ENCODE measurements at regions not wholly inside any gene's neighbourhood (a gene's known extent, or its start where the extent isn't known, plus 50 kb on each side); places are given as distances from the start of the nearest gene placed in this dataset.
"Not testable (repeated sequence)": the region's sequence is repeated elsewhere in the genome, so short reads cannot be mapped to it uniquely, and the experiment has no call there.

DNA sequence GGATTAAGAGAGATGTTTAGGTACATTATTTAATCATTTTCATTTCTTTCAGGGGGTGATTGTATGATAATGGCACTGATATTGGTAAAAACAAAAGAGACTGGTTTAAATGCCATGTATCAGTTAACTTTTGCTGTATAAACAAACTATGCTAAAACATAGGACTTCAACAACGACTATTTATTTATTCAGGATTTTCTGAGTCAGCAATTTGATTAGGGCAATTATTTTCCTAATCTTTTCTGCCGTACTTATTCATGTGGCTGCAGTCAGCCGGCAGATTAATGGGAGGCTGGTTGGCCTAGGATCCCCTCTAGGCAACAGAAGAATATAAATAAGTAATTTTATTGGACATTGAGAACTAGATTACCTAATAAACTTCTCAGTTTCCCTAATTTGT is 661.7 kb upstream of the RAG2 start:
- H3K4me2 ChIP-seq (ENCODE audit: unreplicated experiment) = no peak overlapping the region
- H3K79me2 ChIP-seq (ENCODE audit: insufficient read depth) = no peaks in the 10 kb centered on the region
- H3K27me3 ChIP-seq (replicated peaks; ENCODE audit: insufficient read depth) = no peaks in the 10 kb centered on the region
- no peaks in the 10 kb centered on the region for H3K9me3 ChIP-seq (ENCODE audit: low read depth)
- H3K9ac ChIP-seq = no peak overlapping the region
- in situ Hi-C loops (cut with MboI) = no loop called here
- no peaks in the 10 kb centered on the region for H4K20me1 ChIP-seq (ENCODE audit: insufficient read depth)
- no peak for DNase-seq
- no peaks in the 10 kb centered on the region for H3K36me3 ChIP-seq (ENCODE audit: low read depth)
- 21 to 25% methylated on average over 3 of the region's 3 CpGs for WGBS, 2 experiments (ENCODE audit: low coverage in 1 of 2, low lambda C conversion rate in 2 of 2, missing lambda C conversion rate in 2 of 2)
- no peak overlapping the region for H2AFZ ChIP-seq
- H3K27ac ChIP-seq = no peak overlapping the region
- H3K4me3 ChIP-seq = no peak overlapping the region
- H3K9me2 ChIP-seq (ENCODE audit: insufficient read depth) = no peaks in the 10 kb centered on the region
- no peaks in the 10 kb centered on the region for H3K4me1 ChIP-seq (ENCODE audit: insufficient read depth)
- no peaks in the 10 kb centered on the region for H3F3A ChIP-seq (ENCODE audit: insufficient read depth)
- TF ChIP-seq EZH2 (IDR thresholded peaks at IDR 0.05; ENCODE audit: insufficient read depth, poor library complexity, severe bottlenecking) = no peak
- no peak for TF ChIP-seq EZH2phosphoT487 (IDR thresholded peaks at IDR 0.05; ENCODE audit: insufficient read depth, low read depth)

DNA sequence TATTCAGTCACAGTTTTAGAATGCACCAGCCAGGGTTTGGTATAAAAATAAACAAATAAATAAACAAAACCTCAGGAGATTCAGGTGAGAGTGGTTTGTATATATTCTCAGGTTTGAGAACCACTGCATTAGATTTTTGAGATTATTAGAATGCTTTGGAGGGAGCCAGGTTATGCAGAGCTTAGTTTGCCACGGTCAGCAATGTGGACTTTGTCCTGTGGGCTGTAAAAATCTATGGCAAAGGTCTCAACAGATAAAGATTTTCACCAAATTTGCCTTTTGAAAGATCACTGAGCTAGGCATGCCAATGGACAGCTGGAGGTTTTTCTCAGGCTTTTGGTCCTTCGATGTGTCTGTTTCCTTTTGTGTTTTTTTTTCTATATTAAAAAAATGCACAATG is 650.1 kb upstream of the RAG2 start:
- DNase-seq = no peak
- in situ Hi-C loops (cut with MboI) = no loop called here
- no peak overlapping the region for H3K9ac ChIP-seq
- H3K4me2 ChIP-seq (ENCODE audit: unreplicated experiment) = no peak overlapping the region
- H3K36me3 ChIP-seq (ENCODE audit: low read depth) = no peaks in the 10 kb centered on the region
- H4K20me1 ChIP-seq (ENCODE audit: insufficient read depth) = no peaks in the 10 kb centered on the region
- H3K27ac ChIP-seq = no peak overlapping the region
- no peak overlapping the region for H3K4me3 ChIP-seq
- no peaks in the 10 kb centered on the region for H3K9me2 ChIP-seq (ENCODE audit: insufficient read depth)
- no peaks in the 10 kb centered on the region for H3K9me3 ChIP-seq (ENCODE audit: low read depth)
- no peaks in the 10 kb centered on the region for H3K27me3 ChIP-seq (replicated peaks; ENCODE audit: insufficient read depth)
- no peaks in the 10 kb centered on the region for H3K79me2 ChIP-seq (ENCODE audit: insufficient read depth)
- no peaks in the 10 kb centered on the region for H3K4me1 ChIP-seq (ENCODE audit: insufficient read depth)
- TF ChIP-seq EZH2 (IDR thresholded peaks at IDR 0.05; ENCODE audit: insufficient read depth, poor library complexity, severe bottlenecking) (no peak), EZH2phosphoT487 (IDR thresholded peaks at IDR 0.05; ENCODE audit: insufficient read depth, low read depth) (no peak)
- H2AFZ ChIP-seq = no peak overlapping the region
- H3F3A ChIP-seq (ENCODE audit: insufficient read depth) = no peaks in the 10 kb centered on the region
- 9 to 13% methylated on average over 2 of the region's 2 CpGs for WGBS, 2 experiments (ENCODE audit: low coverage in 1 of 2, low lambda C conversion rate in 2 of 2, missing lambda C conversion rate in 2 of 2)

DNA sequence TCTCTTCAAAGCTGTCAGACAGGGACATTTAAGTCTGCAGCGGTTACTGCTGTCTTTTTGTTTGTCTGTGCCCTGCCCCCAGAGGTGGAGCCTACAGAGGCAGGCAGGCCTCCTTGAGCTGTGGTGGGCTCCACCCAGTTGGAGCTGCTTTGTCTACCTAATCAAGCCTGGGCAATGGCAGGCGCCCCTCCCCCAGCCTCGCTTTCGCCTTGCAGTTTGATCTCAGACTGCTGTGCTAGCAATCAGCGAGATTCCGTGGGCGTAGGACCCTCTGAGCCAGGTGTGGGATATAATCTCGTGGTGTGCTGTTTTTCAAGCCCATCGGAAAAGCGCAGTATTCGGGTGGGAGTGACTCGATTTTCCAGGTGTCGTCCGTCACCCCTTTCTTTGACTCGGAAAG is 648.1 kb upstream of the RAG2 start:
- H3K9ac ChIP-seq; H3K4me3 ChIP-seq; H3K27ac ChIP-seq; H3K9me2 ChIP-seq (ENCODE audit: insufficient read depth); H3K36me3 ChIP-seq (ENCODE audit: low read depth); in situ Hi-C loops (cut with MboI); H2AFZ ChIP-seq; H3K9me3 ChIP-seq (ENCODE audit: low read depth); H3F3A ChIP-seq (ENCODE audit: insufficient read depth); H3K79me2 ChIP-seq (ENCODE audit: insufficient read depth); H3K4me2 ChIP-seq (ENCODE audit: unreplicated experiment); H4K20me1 ChIP-seq (ENCODE audit: insufficient read depth); H3K4me1 ChIP-seq (ENCODE audit: insufficient read depth); DNase-seq; H3K27me3 ChIP-seq (replicated peaks; ENCODE audit: insufficient read depth): not testable (repeated sequence)
- WGBS, 2 experiments (ENCODE audit: low coverage in 1 of 2, low lambda C conversion rate in 2 of 2, missing lambda C conversion rate in 2 of 2) = 56 to 60% methylated on average over 15 of the region's 15 CpGs

DNA sequence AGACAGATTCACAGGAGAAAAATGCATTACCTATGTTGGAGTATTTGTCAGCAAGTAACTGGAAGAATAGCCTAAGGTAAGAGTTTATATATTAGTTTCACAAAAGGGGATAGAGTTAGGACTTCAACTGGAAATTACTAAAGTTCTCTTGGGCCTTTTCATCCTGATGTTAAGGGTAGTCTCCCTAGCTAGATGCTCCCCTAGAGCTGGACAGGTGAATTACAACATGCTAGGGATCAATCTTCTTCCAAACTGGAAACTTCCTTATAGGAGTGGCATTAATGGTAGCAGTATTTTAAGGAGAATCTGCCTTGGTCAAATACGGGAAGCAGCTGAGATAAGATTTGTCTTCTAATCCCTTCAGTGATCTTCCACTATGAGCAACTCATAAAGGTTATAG is 632.8 kb upstream of the RAG2 start:
- Histone ChIP-seq H3K9ac (no peak overlapping the region), H3K36me3 (ENCODE audit: low read depth) (no peaks in the 10 kb centered on the region), H3K4me2 (ENCODE audit: unreplicated experiment) (no peak overlapping the region), H4K20me1 (ENCODE audit: insufficient read depth) (no peaks in the 10 kb centered on the region), H3K4me1 (ENCODE audit: insufficient read depth) (no peaks in the 10 kb centered on the region), H3K4me3 (no peak overlapping the region), H3K79me2 (ENCODE audit: insufficient read depth) (no peaks in the 10 kb centered on the region), H3K27me3 (replicated peaks; ENCODE audit: insufficient read depth) (no peaks in the 10 kb centered on the region), H3K27ac (no peak overlapping the region), H3K9me3 (ENCODE audit: low read depth) (no peaks in the 10 kb centered on the region), H3K9me2 (ENCODE audit: insufficient read depth) (no peaks in the 10 kb centered on the region), H3F3A (ENCODE audit: insufficient read depth) (no peaks in the 10 kb centered on the region), H2AFZ (no peak overlapping the region)
- no peak for DNase-seq
- 0 to 5% methylated on average over 1 of the region's 1 CpG for WGBS, 2 experiments (ENCODE audit: low coverage in 1 of 2, low lambda C conversion rate in 2 of 2, missing lambda C conversion rate in 2 of 2)
- TF ChIP-seq EZH2 (IDR thresholded peaks at IDR 0.05; ENCODE audit: insufficient read depth, poor library complexity, severe bottlenecking) (no peak), EZH2phosphoT487 (IDR thresholded peaks at IDR 0.05; ENCODE audit: insufficient read depth, low read depth) (no peak)
- in situ Hi-C loops (cut with MboI) = no loop called here

DNA sequence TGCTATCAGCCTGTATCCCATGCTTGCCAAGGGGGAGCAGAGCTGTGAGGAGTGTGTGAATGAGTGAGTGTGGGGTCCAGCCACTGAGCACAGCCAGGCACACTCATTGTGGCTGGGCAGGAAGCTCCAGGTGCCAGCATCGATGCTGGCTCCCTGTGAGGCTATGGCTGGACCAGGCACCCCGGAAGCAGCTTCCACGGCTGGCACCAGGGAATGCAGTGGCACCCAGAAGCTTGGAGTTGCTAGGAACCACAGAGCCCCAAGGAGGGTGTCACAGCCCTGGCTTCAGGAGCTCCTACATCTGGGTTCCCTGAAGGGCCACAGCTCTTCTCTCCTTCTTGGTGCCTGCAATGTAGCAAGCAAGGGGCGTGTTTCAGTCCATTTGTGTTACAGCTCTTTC is 625.9 kb upstream of the RAG2 start:
- no peaks in the 10 kb centered on the region for H3K4me1 ChIP-seq (ENCODE audit: insufficient read depth)
- H3K9ac ChIP-seq = no peak overlapping the region
- H3K36me3 ChIP-seq (ENCODE audit: low read depth) = no peaks in the 10 kb centered on the region
- in situ Hi-C loops (cut with MboI) = no loop called here
- H3K9me3 ChIP-seq (ENCODE audit: low read depth) = peaks cover 5% of the 10 kb centered on the region
- H3K27me3 ChIP-seq (replicated peaks; ENCODE audit: insufficient read depth) = no peaks in the 10 kb centered on the region
- TF ChIP-seq EZH2phosphoT487 (IDR thresholded peaks at IDR 0.05; ENCODE audit: insufficient read depth, low read depth) = no peak
- TF ChIP-seq EZH2 (IDR thresholded peaks at IDR 0.05; ENCODE audit: insufficient read depth, poor library complexity, severe bottlenecking) = no peak
- H3K27ac ChIP-seq = no peak overlapping the region
- no peaks in the 10 kb centered on the region for H3K9me2 ChIP-seq (ENCODE audit: insufficient read depth)
- H3K4me3 ChIP-seq = no peak overlapping the region
- WGBS, 2 experiments (ENCODE audit: low coverage in 1 of 2, low lambda C conversion rate in 2 of 2, missing lambda C conversion rate in 2 of 2) = 25 to 26% methylated on average over 4 of the region's 4 CpGs
- H2AFZ ChIP-seq = no peak overlapping the region
- no peaks in the 10 kb centered on the region for H3K79me2 ChIP-seq (ENCODE audit: insufficient read depth)
- no peak overlapping the region for H3K4me2 ChIP-seq (ENCODE audit: unreplicated experiment)
- no peaks in the 10 kb centered on the region for H4K20me1 ChIP-seq (ENCODE audit: insufficient read depth)
- no peak for DNase-seq
- H3F3A ChIP-seq (ENCODE audit: insufficient read depth) = no peaks in the 10 kb centered on the region

Data from GM23248 (cell line).